ENCODE measurements at regions not wholly inside any gene's neighbourhood (a gene's known extent, or its start where the extent isn't known, plus 50 kb on each side); places are given as distances from the start of the nearest gene placed in this dataset.

- no peak for DNase-seq
These were observed 105.3 kb downstream of the FOXL1 start for GRCh38 chr16:86683441-86684194.

- DNase-seq: no peak
These were observed 106.7 kb downstream of the FOXL1 start for GRCh38 chr16:86685076-86685475.

- DNase-seq: no peak
These were observed 112.6 kb downstream of the FOXL1 start for GRCh38 chr16:86690970-86691369.

- DNase-seq: no peak
These were observed 114.1 kb downstream of the FOXL1 start for GRCh38 chr16:86692426-86692825.

GRCh38 chr16:86693033-86693432 is 114.7 kb downstream of the FOXL1 start:
- no peak for DNase-seq

GRCh38 chr16:86697715-86698114 is 119.4 kb downstream of the FOXL1 start:
- no peak for DNase-seq

GRCh38 chr16:86700046-86700945 is 121.9 kb downstream of the FOXL1 start:
- no peak for DNase-seq

GRCh38 chr16:86701286-86701975 is 123.1 kb downstream of the FOXL1 start:
- DNase-seq: no peak

GRCh38 chr16:86702824-86703588 is 124.7 kb downstream of the FOXL1 start:
- no peak for DNase-seq

GRCh38 chr16:86704516-86704915 is 126.2 kb downstream of the FOXL1 start:
- DNase-seq: no peak

GRCh38 chr16:86706726-86707125 is 128.4 kb downstream of the FOXL1 start:
- DNase-seq: no peak

GRCh38 chr16:86707171-86707570 is 128.8 kb downstream of the FOXL1 start:
- no peak for DNase-seq

- no peak for DNase-seq
These were observed 129.2 kb downstream of the FOXL1 start for GRCh38 chr16:86707581-86707980.

- no peak for DNase-seq
These were observed 130.1 kb downstream of the FOXL1 start for GRCh38 chr16:86708431-86708830.

GRCh38 chr16:86709103-86709502 is 130.8 kb downstream of the FOXL1 start:
- DNase-seq: no peak

GRCh38 chr16:86709902-86710601 is 131.7 kb downstream of the FOXL1 start:
- no peak for DNase-seq

- DNase-seq: no peak
These were observed 132.2 kb downstream of the FOXL1 start for GRCh38 chr16:86710602-86710950.

GRCh38 chr16:86712158-86713009 is 134.0 kb downstream of the FOXL1 start:
- no peak for DNase-seq

GRCh38 chr16:86713021-86713631 is 134.8 kb downstream of the FOXL1 start:
- DNase-seq: no peak

GRCh38 chr16:86714166-86714565 is 135.8 kb downstream of the FOXL1 start:
- no peak for DNase-seq

- DNase-seq: no peak
These were observed 138.3 kb downstream of the FOXL1 start for GRCh38 chr16:86716649-86717048.

Data from effector CD4-positive, alpha-beta T cell (primary cell).